OCI-LY3 (cell line): ENCODE measurements at regions not wholly inside any gene's neighbourhood (a gene's known extent, or its start where the extent isn't known, plus 50 kb on each side); places are given as distances from the start of the nearest gene placed in this dataset.

ENCODE experiments used
- H2AFZ ChIP-seq: fragments of 200-600, 300-600 bp; shearing (Covaris generic); 2 replicates; pipeline ENCODE4 v1.6.0; 2014; ENCODE audit warnings: antibody characterized with exemption, low read depth, low read length
- H3K27ac ChIP-seq: fragments of 200-600, 300-600 bp; sonication (generic); 2 replicates; pipeline ENCODE4 v1.5.1; 2014; ENCODE audit warnings: mild to moderate bottlenecking, low read length, moderate library complexity, mixed read lengths
- H3K27me3 ChIP-seq: fragments of 200-600, 300-600 bp; sonication (generic); 2 replicates; pipeline ENCODE4 v1.6.1; 2014; ENCODE audit warnings: low read depth, low read length, mixed read lengths
- H3K36me3 ChIP-seq: fragments of 200-600, 300-600 bp; sonication (generic); replicated peaks from 2 replicates; pipeline ENCODE3; 2014; ENCODE audit warnings: low read depth, low read length, mixed read lengths
- H3K4me1 ChIP-seq: fragments of 300-600, 200-600 bp; sonication (generic); 2 replicates; pipeline ENCODE4 v1.6.1; 2014; ENCODE audit warnings: low read length, mixed read lengths
- H3K4me2 ChIP-seq: fragments of 200-600, 300-600 bp; sonication (generic); 2 replicates; pipeline ENCODE4 v1.6.1; 2014; ENCODE audit warnings: low read length, mixed read lengths
- H3K4me3 ChIP-seq: fragments of 300-600, 200-600 bp; sonication (generic); 2 replicates; pipeline ENCODE4 v1.5.1; 2014; ENCODE audit warnings: antibody characterized with exemption, mild to moderate bottlenecking, low read length, moderate library complexity
- H3K79me2 ChIP-seq: fragments of 300-600, 200-600 bp; shearing (Covaris generic); 2 replicates; pipeline ENCODE4 v1.6.1; 2014; ENCODE audit warnings: mild to moderate bottlenecking, low read length, mixed read lengths
- H3K9ac ChIP-seq: fragments of 300-600, 200-600 bp; shearing (Covaris generic); 2 replicates; pipeline ENCODE4 v1.6.0; 2014; ENCODE audit warnings: mild to moderate bottlenecking, low read length, moderate library complexity
- H3K9me3 ChIP-seq: fragments of 200-600, 300-600 bp; shearing (Covaris generic); 2 replicates; pipeline ENCODE4 v1.6.1; 2014; ENCODE audit warnings: low read length, mixed read lengths; ENCODE audit not compliant: insufficient read depth
- H4K20me1 ChIP-seq: fragments of 200-600, 300-600 bp; sonication (generic); 2 replicates; pipeline ENCODE4 v1.6.1; 2016; ENCODE audit warnings: low read length, mixed read lengths; ENCODE audit not compliant: insufficient read depth
- EZH2phosphoT487 ChIP-seq: fragments of 200-600 bp; shearing (Covaris generic); IDR thresholded peaks from 2 replicates; pipeline ENCODE4 v1.6.1; 2018; ENCODE audit warnings: antibody characterized with exemption, mixed run types, low read depth
- TF ChIP-seq, protein P1 (sequence below): fragments of 200-600, 300-600 bp; sonication (generic); IDR thresholded peaks from 2 replicates; pipeline ENCODE4 v1.5.1; 2014; ENCODE audit warnings: antibody characterized with exemption, low read length, low read depth

- Histone ChIP-seq H3K36me3 (no peaks in the 10 kb centered on the region), H3K27me3 (no peaks in the 10 kb centered on the region), H3K79me2 (no peaks in the 10 kb centered on the region), H3K27ac (no peak overlapping the region), H3K4me2 (no peak overlapping the region), H3K4me1 (no peaks in the 10 kb centered on the region), H3K4me3 (no peak overlapping the region), H4K20me1 (no peaks in the 10 kb centered on the region), H2AFZ (no peak overlapping the region), H3K9me3 (no peaks in the 10 kb centered on the region), H3K9ac (no peak overlapping the region)
- no peak for TF ChIP-seq EZH2phosphoT487
- TF ChIP-seq, protein P1, sequence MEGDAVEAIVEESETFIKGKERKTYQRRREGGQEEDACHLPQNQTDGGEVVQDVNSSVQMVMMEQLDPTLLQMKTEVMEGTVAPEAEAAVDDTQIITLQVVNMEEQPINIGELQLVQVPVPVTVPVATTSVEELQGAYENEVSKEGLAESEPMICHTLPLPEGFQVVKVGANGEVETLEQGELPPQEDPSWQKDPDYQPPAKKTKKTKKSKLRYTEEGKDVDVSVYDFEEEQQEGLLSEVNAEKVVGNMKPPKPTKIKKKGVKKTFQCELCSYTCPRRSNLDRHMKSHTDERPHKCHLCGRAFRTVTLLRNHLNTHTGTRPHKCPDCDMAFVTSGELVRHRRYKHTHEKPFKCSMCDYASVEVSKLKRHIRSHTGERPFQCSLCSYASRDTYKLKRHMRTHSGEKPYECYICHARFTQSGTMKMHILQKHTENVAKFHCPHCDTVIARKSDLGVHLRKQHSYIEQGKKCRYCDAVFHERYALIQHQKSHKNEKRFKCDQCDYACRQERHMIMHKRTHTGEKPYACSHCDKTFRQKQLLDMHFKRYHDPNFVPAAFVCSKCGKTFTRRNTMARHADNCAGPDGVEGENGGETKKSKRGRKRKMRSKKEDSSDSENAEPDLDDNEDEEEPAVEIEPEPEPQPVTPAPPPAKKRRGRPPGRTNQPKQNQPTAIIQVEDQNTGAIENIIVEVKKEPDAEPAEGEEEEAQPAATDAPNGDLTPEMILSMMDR: no peak
Observed at GRCh38 chr11:105226091-105226490, 86.5 kb upstream of the CARD18 start.

GRCh38 chr11:105224482-105225253, 85.1 kb upstream of the CARD18 start:
- no peaks in the 10 kb centered on the region for H3K79me2 ChIP-seq
- no peaks in the 10 kb centered on the region for H4K20me1 ChIP-seq
- H3K27ac ChIP-seq: no peak overlapping the region
- H2AFZ ChIP-seq: no peak overlapping the region
- H3K27me3 ChIP-seq: no peaks in the 10 kb centered on the region
- no peak for TF ChIP-seq EZH2phosphoT487
- H3K4me2 ChIP-seq: no peak overlapping the region
- no peaks in the 10 kb centered on the region for H3K9me3 ChIP-seq
- H3K9ac ChIP-seq: no peak overlapping the region
- H3K4me1 ChIP-seq: peaks cover 10% of the 10 kb centered on the region
- no peaks in the 10 kb centered on the region for H3K36me3 ChIP-seq
- H3K4me3 ChIP-seq: no peak overlapping the region

GRCh38 chr11:105220121-105220520, 80.6 kb upstream of the CARD18 start:
- Histone ChIP-seq H4K20me1 (no peaks in the 10 kb centered on the region), H3K4me2 (peak overlapping the region; percentile 35), H2AFZ (no peak overlapping the region), H3K4me3 (no peak overlapping the region), H3K27me3 (no peaks in the 10 kb centered on the region), H3K9ac (no peak overlapping the region), H3K4me1 (peaks cover 12% of the 10 kb centered on the region), H3K36me3 (no peaks in the 10 kb centered on the region), H3K79me2 (no peaks in the 10 kb centered on the region), H3K27ac (no peak overlapping the region; the same call in 1 of the 2 replicates), H3K9me3 (no peaks in the 10 kb centered on the region)
- TF ChIP-seq, protein P1: no peak
- TF ChIP-seq EZH2phosphoT487: no peak

DNA sequence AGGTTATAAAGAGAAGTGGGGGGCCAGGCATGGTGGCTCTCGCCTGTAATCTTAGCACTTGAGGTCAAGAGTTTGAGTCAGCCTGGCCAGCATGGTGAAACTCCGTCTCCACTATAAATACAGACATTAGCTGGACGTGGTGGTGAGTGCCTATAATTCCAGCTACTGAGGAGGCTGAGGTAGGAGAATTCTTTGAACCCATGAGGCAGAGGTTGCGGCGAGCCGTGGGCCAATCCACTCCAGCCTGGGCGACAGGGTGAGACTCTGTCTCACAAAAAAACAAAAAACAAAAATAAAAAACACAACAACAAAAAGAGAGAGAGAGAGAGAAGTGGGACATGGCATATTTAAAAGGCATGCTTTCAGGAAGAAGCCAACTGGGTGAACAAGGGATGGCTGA, 80.1 kb upstream of the CARD18 start:
- TF ChIP-seq, protein P1: no peak
- TF ChIP-seq EZH2phosphoT487: no peak
- no peak overlapping the region for H3K9ac ChIP-seq
- H3K4me2 ChIP-seq: peak overlapping the region; percentile 35
- H3K36me3 ChIP-seq: no peaks in the 10 kb centered on the region
- H3K27ac ChIP-seq: no peak overlapping the region; the same call in 1 of the 2 replicates
- no peaks in the 10 kb centered on the region for H3K9me3 ChIP-seq
- H4K20me1 ChIP-seq: no peaks in the 10 kb centered on the region
- no peaks in the 10 kb centered on the region for H3K27me3 ChIP-seq
- H2AFZ ChIP-seq: no peak overlapping the region
- peaks cover 12% of the 10 kb centered on the region for H3K4me1 ChIP-seq
- H3K4me3 ChIP-seq: no peak overlapping the region
- H3K79me2 ChIP-seq: no peaks in the 10 kb centered on the region
